ENCODE measurements at regions not wholly inside any gene's neighbourhood (a gene's known extent, or its start where the extent isn't known, plus 50 kb on each side); places are given as distances from the start of the nearest gene placed in this dataset.
"Not testable (repeated sequence)": the region's sequence is repeated elsewhere in the genome, so short reads cannot be mapped to it uniquely, and the experiment has no call there.

DNA sequence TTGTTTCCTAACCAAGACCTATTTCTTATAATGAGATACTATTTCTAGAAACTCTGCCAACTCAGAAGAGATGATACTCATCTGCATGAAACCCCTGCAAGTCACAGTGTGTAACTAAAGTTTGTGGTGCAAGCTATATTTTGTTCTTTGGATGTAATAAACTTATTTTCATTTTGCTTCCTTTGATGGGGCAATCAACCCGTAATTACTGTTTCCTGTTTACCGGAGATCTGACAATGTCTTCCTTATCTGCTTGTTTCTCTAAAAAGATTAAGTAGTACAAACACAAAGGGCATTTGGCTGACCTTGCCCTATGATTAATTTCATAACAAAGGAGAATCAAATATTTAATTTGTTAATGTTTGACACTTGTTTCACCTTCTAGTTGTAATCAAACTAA, 846.6 kb upstream of the ANO3 start:
- no peak overlapping the region for H3K4me3 ChIP-seq
- ATAC-seq (no peak), DNase-seq (no peak)
- H3K4me1 ChIP-seq: no peaks in the 10 kb centered on the region
- no peaks in the 10 kb centered on the region for H3K27me3 ChIP-seq
- H3K27ac ChIP-seq: no peak overlapping the region
- TF ChIP-seq POLR2A (IDR thresholded peaks at IDR 0.05): no peak
- TF ChIP-seq, protein P1, sequence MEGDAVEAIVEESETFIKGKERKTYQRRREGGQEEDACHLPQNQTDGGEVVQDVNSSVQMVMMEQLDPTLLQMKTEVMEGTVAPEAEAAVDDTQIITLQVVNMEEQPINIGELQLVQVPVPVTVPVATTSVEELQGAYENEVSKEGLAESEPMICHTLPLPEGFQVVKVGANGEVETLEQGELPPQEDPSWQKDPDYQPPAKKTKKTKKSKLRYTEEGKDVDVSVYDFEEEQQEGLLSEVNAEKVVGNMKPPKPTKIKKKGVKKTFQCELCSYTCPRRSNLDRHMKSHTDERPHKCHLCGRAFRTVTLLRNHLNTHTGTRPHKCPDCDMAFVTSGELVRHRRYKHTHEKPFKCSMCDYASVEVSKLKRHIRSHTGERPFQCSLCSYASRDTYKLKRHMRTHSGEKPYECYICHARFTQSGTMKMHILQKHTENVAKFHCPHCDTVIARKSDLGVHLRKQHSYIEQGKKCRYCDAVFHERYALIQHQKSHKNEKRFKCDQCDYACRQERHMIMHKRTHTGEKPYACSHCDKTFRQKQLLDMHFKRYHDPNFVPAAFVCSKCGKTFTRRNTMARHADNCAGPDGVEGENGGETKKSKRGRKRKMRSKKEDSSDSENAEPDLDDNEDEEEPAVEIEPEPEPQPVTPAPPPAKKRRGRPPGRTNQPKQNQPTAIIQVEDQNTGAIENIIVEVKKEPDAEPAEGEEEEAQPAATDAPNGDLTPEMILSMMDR (IDR thresholded peaks at IDR 0.05): no peak
- WGBS (ENCODE audit: insufficient coverage, low coverage, low lambda C conversion rate, missing lambda C conversion rate): 7% methylated on average over 2 of the region's 2 CpGs
- no peaks in the 10 kb centered on the region for H3K9me3 ChIP-seq
- intact Hi-C loops (cut with DNase I): no loop called here
- H3K36me3 ChIP-seq: no peaks in the 10 kb centered on the region

DNA sequence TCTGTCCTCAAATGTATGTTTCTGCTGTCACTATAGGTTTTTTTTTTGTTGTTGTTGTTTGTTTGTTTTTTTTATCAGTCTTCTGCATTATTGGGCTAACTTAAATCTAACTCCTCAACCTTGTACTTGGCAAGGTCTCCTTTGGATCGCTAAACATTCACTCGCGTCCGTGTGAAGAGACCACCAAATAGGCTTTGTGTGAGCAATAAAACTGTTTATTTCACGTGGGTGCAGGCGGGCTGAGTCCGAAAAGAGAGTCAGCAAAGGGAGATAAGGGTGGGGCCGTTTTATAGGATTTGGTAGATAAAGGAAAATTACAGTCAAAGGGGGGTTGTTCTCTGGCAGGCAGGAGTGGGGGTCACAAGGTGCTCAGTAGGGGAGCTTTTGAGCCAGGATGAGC, 845.6 kb upstream of the ANO3 start:
- ATAC-seq; H3K9me3 ChIP-seq; H3K27ac ChIP-seq; DNase-seq; H3K4me3 ChIP-seq; H3K27me3 ChIP-seq; H3K4me1 ChIP-seq; intact Hi-C loops (cut with DNase I); H3K36me3 ChIP-seq: not testable (repeated sequence)
- WGBS (ENCODE audit: insufficient coverage, low coverage, low lambda C conversion rate, missing lambda C conversion rate): 55% methylated on average over 8 of the region's 8 CpGs

DNA sequence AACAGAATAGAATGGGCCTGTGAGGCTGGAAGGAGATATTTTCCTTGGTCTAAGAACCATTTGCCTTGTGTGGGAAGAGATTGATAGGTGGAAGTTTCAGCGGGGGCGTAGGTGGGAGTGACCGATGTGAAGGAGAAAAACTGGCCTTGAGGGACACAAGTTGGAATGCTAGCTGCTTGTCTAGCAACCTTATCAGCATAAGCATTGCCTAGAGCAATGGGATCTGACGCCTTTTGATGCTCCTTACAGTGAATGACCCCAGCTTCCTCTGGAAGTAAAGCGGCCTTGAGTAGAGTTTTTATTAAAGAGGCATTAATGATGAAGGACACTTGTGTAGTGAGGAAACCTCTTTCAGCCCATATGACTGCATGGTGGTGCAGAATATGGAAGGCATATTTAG, 843.8 kb upstream of the ANO3 start:
- H3K27ac ChIP-seq; H3K4me1 ChIP-seq; H3K4me3 ChIP-seq; H3K27me3 ChIP-seq; H3K36me3 ChIP-seq; DNase-seq; ATAC-seq; intact Hi-C loops (cut with DNase I); H3K9me3 ChIP-seq: not testable (repeated sequence)
- 65% methylated on average over 4 of the region's 5 CpGs for WGBS (ENCODE audit: insufficient coverage, low coverage, low lambda C conversion rate, missing lambda C conversion rate)

DNA sequence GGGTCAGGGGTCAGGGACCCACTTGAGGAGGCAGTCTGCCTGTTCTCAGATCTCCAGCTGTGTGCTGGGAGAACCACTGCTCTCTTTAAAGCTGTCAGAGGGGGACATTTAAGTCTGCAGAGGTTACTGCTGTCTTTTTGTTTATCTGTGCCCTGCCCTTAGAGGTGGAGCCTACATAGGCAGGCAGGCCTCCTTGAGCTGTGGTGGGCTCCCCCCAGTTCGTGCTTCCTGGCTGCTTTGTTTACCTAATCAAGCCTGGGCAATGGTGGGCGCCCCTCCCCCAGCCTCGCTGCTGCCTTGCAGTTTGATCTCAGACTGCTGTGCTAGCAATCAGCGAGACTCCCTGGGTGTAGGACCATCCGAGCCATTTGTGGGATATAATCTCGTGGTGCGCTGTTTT, 830.5 kb upstream of the ANO3 start:
- H3K4me1 ChIP-seq; H3K4me3 ChIP-seq; H3K27me3 ChIP-seq; H3K27ac ChIP-seq; H3K36me3 ChIP-seq; H3K9me3 ChIP-seq; ATAC-seq; DNase-seq; intact Hi-C loops (cut with DNase I): not testable (repeated sequence)
- WGBS (ENCODE audit: insufficient coverage, low coverage, low lambda C conversion rate, missing lambda C conversion rate): 53% methylated on average over 5 of the region's 7 CpGs

DNA sequence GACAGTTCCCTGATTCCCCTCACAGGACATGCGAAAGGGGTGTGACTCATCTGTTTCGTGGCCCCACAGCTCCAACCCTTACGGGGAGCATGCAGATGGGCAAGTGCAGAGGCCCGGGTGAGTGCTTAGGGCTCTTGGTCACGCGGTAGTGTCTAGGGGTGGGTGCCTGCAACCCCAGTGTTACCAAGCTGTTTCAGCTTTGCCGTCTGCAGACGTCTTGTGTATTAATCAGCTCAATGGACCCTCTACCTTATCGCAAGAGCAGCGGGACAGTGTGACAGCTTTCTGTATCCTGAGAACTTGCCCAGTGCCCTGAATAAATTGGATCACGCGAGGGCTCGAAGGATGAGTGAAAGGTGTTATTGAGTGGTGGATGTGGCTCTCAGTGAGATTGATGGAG, 816.4 kb upstream of the ANO3 start:
- Histone ChIP-seq H3K27ac (no peak overlapping the region), H3K27me3 (no peaks in the 10 kb centered on the region), H3K4me1 (no peaks in the 10 kb centered on the region), H3K9me3 (no peaks in the 10 kb centered on the region), H3K36me3 (no peaks in the 10 kb centered on the region), H3K4me3 (no peak overlapping the region)
- WGBS (ENCODE audit: insufficient coverage, low coverage, low lambda C conversion rate, missing lambda C conversion rate): 69% methylated on average over 2 of the region's 13 CpGs
- ATAC-seq (no peak), DNase-seq (no peak)
- no peak for TF ChIP-seq POLR2A (IDR thresholded peaks at IDR 0.05)
- TF ChIP-seq, protein P1 (IDR thresholded peaks at IDR 0.05): no peak
- intact Hi-C loops (cut with DNase I): no loop called here

DNA sequence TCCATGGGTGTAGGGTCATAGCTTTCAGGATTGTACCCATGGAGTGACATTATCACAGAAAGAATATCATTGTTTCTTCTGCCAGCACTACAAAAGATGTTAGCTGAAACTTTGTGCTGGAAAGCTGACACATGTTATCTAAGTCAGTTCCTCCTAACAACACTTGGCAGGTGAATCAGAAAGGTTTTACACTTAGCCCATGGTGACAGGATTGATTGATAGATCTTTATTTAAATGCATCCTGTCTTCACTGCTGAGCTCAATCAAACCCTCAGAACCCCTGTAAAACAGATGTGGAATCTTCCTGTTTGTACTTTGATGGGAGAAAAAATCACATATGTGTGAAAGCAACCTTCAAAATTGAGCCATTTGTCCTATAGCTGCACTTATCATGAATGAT, 811.5 kb upstream of the ANO3 start:
- ATAC-seq (no peak), DNase-seq (no peak)
- Histone ChIP-seq H3K27me3 (no peaks in the 10 kb centered on the region), H3K9me3 (no peaks in the 10 kb centered on the region), H3K36me3 (no peaks in the 10 kb centered on the region), H3K4me1 (no peaks in the 10 kb centered on the region), H3K27ac (no peak overlapping the region), H3K4me3 (no peak overlapping the region)
- intact Hi-C loops (cut with DNase I): no loop called here
- no peak for TF ChIP-seq POLR2A (IDR thresholded peaks at IDR 0.05)
- TF ChIP-seq, protein P1 (IDR thresholded peaks at IDR 0.05): no peak
